ENCODE measurements at regions not wholly inside any gene's neighbourhood (a gene's known extent, or its start where the extent isn't known, plus 50 kb on each side); places are given as distances from the start of the nearest gene placed in this dataset.

DNA sequence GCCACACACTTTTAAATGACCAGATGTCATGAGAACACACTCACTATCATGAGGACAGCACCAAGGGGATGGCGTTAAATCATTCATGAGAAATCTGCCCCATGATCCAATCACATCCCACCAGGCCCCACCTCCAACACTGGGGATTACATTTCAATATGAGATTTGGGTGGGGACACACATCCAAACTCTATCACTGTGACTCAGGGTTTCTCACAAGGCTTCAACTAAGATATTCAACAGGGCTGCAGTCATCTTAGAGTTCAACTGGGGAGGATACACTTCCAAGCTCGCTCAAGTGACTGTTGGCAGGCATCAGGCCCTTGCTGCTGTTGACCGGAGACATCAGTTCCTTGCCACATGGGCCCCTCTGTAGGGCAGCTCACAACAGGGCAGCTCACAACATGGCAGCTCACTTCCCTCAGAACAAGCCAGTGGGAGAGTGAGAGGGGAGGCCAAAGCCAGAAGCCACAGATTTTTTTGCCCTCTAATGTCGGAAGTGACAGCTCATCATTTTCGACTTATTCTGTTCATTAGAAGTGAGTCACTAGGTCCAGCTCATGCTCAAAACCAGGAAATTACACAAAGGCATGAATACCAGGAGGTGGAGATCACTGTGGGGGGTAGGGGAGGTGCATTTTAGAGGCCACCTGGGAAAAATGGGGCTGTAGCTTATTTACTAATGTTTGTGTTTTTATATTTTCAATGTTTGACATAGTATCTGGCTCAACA is 50.8 kb upstream of the PTHLH start:
- ATAC-seq: peak in 2 of 4 donors; percentile 62 to 69
- Histone ChIP-seq H3K9me3 (no peaks in the 10 kb centered on the region), H3K4me3 (no peak overlapping the region), H3K27me3 (no peaks in the 10 kb centered on the region), H3K4me1 (peaks cover 0 to 6% (median 0%) of the 10 kb centered on the region in 3 donors), H3K27ac (no peak overlapping the region), H3K36me3 (no peaks in the 10 kb centered on the region)
- no peak for FAIRE-seq
- TF ChIP-seq, protein P1, sequence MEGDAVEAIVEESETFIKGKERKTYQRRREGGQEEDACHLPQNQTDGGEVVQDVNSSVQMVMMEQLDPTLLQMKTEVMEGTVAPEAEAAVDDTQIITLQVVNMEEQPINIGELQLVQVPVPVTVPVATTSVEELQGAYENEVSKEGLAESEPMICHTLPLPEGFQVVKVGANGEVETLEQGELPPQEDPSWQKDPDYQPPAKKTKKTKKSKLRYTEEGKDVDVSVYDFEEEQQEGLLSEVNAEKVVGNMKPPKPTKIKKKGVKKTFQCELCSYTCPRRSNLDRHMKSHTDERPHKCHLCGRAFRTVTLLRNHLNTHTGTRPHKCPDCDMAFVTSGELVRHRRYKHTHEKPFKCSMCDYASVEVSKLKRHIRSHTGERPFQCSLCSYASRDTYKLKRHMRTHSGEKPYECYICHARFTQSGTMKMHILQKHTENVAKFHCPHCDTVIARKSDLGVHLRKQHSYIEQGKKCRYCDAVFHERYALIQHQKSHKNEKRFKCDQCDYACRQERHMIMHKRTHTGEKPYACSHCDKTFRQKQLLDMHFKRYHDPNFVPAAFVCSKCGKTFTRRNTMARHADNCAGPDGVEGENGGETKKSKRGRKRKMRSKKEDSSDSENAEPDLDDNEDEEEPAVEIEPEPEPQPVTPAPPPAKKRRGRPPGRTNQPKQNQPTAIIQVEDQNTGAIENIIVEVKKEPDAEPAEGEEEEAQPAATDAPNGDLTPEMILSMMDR (IDR thresholded peaks at IDR 0.05): no peak
- DNase-seq: no peak
- 78 to 82% methylated on average over 5 of the region's 5 CpGs for WGBS, 2 donors
- intact Hi-C loops (cut with DNase I): no loop called here

- no peaks in the 10 kb centered on the region for H3K27me3 ChIP-seq
- FAIRE-seq (no peak), ATAC-seq (no peak), DNase-seq (no peak)
- no peak overlapping the region for H3K27ac ChIP-seq
- no peaks in the 10 kb centered on the region for H3K9me3 ChIP-seq
- WGBS, 2 donors: 68% methylated on average over 3 of the region's 3 CpGs
- H3K4me3 ChIP-seq: no peak overlapping the region
- peaks cover 0 to 6% (median 0%) of the 10 kb centered on the region in 3 donors for H3K4me1 ChIP-seq
- TF ChIP-seq, protein P1 (IDR thresholded peaks at IDR 0.05): no peak
- intact Hi-C loops (cut with DNase I): no loop called here
- H3K36me3 ChIP-seq: no peaks in the 10 kb centered on the region
Measured at GRCh38 chr12:28024231-28024995, 51.9 kb upstream of the PTHLH start.

GRCh38 chr12:28025821-28026505 is 53.4 kb upstream of the PTHLH start:
- no peak overlapping the region for H3K27ac ChIP-seq
- intact Hi-C loops (cut with DNase I): no loop called here
- H3K36me3 ChIP-seq: no peaks in the 10 kb centered on the region
- ATAC-seq (no peak), DNase-seq (no peak), FAIRE-seq (no peak)
- no peaks in the 10 kb centered on the region for H3K27me3 ChIP-seq
- H3K4me1 ChIP-seq: peaks cover 0 to 6% (median 0%) of the 10 kb centered on the region in 3 donors
- WGBS, 2 donors: 90 to 96% methylated on average over 11 of the region's 11 CpGs
- H3K4me3 ChIP-seq: no peak overlapping the region
- H3K9me3 ChIP-seq: no peaks in the 10 kb centered on the region
- TF ChIP-seq, protein P1 (IDR thresholded peaks at IDR 0.05): no peak

DNA sequence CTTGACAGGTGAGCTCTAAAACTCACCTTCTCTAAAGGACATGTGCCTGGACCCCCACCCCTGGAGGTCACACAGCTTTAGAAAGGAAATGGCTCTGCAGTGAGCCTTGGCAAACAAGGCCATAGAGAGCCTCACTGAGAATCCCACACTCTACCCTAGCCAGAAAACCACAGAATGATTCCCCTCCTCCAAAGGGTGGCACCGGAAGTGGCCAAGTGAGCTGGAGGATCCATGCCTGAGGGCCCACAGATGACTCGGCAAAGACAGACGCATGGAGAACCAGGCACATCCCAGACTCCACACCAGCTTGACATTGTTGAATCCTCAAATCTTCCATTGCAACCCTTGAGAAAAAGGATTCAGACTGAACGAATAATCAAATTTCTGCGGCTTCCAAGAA is 54.2 kb upstream of the PTHLH start:
- Histone ChIP-seq H3K4me3 (no peak overlapping the region), H3K9me3 (no peaks in the 10 kb centered on the region), H3K27me3 (no peaks in the 10 kb centered on the region), H3K4me1 (no peaks in the 10 kb centered on the region), H3K27ac (no peak overlapping the region), H3K36me3 (no peaks in the 10 kb centered on the region)
- ATAC-seq: no peak
- TF ChIP-seq, protein P1 (IDR thresholded peaks at IDR 0.05): no peak
- 91 to 96% methylated on average over 5 of the region's 5 CpGs for WGBS, 2 donors
- FAIRE-seq: no peak
- no peak for DNase-seq
- intact Hi-C loops (cut with DNase I): no loop called here

Data from pancreas (tissue), 10 donors.